ENCODE measurements at regions not wholly inside any gene's neighbourhood (a gene's known extent, or its start where the extent isn't known, plus 50 kb on each side); places are given as distances from the start of the nearest gene placed in this dataset.
A peak's percentile ranks its signal among the peaks of the same experiment; 100 is the strongest.
"Not testable (repeated sequence)": the region's sequence is repeated elsewhere in the genome, so short reads cannot be mapped to it uniquely, and the experiment has no call there.

GRCh38 chr4:15202481-15202880 is 200.2 kb downstream of the CPEB2 start:
- intact Hi-C loops (cut with DNase I): no loop called here
- no peak overlapping the region for H3K4me3 ChIP-seq
- no peaks in the 10 kb centered on the region for H3K36me3 ChIP-seq
- H3K4me1 ChIP-seq: peaks cover 0 to 17% (median 6%) of the 10 kb centered on the region in 9 donors
- no peak for DNase-seq
- TF ChIP-seq CTCF (IDR thresholded peaks at IDR 0.05): no peak
- peaks cover 0 to 19% (median 9%) of the 10 kb centered on the region in 11 donors for H3K9me3 ChIP-seq
- WGBS, 2 donors: 47 to 67% methylated on average over 2 of the region's 2 CpGs
- no peak for ATAC-seq
- H3K27me3 ChIP-seq: no peaks in the 10 kb centered on the region
- H3K27ac ChIP-seq: no peak overlapping the region

GRCh38 chr4:15206526-15206925 is 204.2 kb downstream of the CPEB2 start:
- intact Hi-C loops (cut with DNase I); H3K27me3 ChIP-seq; ATAC-seq; H3K4me3 ChIP-seq; H3K4me1 ChIP-seq; H3K36me3 ChIP-seq; H3K27ac ChIP-seq; DNase-seq: not testable (repeated sequence)
- H3K9me3 ChIP-seq: peaks cover 0 to 20% (median 9%) of the 10 kb centered on the region in 11 donors
- 68 to 84% methylated on average over 3 of the region's 3 CpGs for WGBS, 2 donors

- ATAC-seq (no peak), DNase-seq (no peak)
- 72% methylated on average over 6 of the region's 6 CpGs for WGBS, 2 donors
- Histone ChIP-seq H3K9me3 (no peaks in the 10 kb centered on the region), H3K36me3 (no peaks in the 10 kb centered on the region), H3K27me3 (no peaks in the 10 kb centered on the region), H3K4me1 (no peaks in the 10 kb centered on the region), H3K27ac (no peak overlapping the region), H3K4me3 (no peak overlapping the region)
- TF ChIP-seq CTCF (IDR thresholded peaks at IDR 0.05): no peak
- intact Hi-C loops (cut with DNase I): no loop called here
Observed at GRCh38 chr4:15213302-15213970, 211.2 kb downstream of the CPEB2 start.

- Histone ChIP-seq H3K4me3 (no peak overlapping the region), H3K9me3 (no peaks in the 10 kb centered on the region), H3K27ac (no peak overlapping the region), H3K4me1 (no peaks in the 10 kb centered on the region), H3K27me3 (no peaks in the 10 kb centered on the region), H3K36me3 (no peaks in the 10 kb centered on the region)
- WGBS, 2 donors: 69 to 81% methylated on average over 6 of the region's 6 CpGs
- intact Hi-C loops (cut with DNase I): no loop called here
- DNase-seq (no peak), ATAC-seq (peak in 1 of 8 donors; percentile 20)
- TF ChIP-seq CTCF (IDR thresholded peaks at IDR 0.05): no peak
Observed at GRCh38 chr4:15215109-15215508, 212.7 kb upstream of the C1QTNF7 start.

- H3K4me1 ChIP-seq: no peaks in the 10 kb centered on the region
- H3K27me3 ChIP-seq: no peaks in the 10 kb centered on the region
- H3K36me3 ChIP-seq: no peaks in the 10 kb centered on the region
- intact Hi-C loops (cut with DNase I): no loop called here
- H3K9me3 ChIP-seq: no peaks in the 10 kb centered on the region
- 87 to 90% methylated on average over 3 of the region's 3 CpGs for WGBS, 2 donors
- no peak for DNase-seq
- no peak overlapping the region for H3K4me3 ChIP-seq
- no peak for ATAC-seq
- TF ChIP-seq CTCF (IDR thresholded peaks at IDR 0.05): no peak
- no peak overlapping the region for H3K27ac ChIP-seq
Observed at GRCh38 chr4:15226203-15226602, 201.6 kb upstream of the C1QTNF7 start.
